MCF 10A (cell line): ENCODE measurements at regions not wholly inside any gene's neighbourhood (a gene's known extent, or its start where the extent isn't known, plus 50 kb on each side); places are given as distances from the start of the nearest gene placed in this dataset.

Experiments
- BruUV-seq: library from RNA; stranded (reverse); fragments of 400-500 nt; replicated peaks from 2 replicates; lab custom pipeline; 2021; lab: Mats Ljungman, UMichigan
- CTCF ChIA-PET: fragments of 300-600 bp; sonication (Branson Sonifier 250); formaldehyde crosslinking; extraction: SDS; loops from one replicate; lab custom pipeline; 2021; ENCODE audit warnings: antibody characterized with exemption, inconsistent platforms; lab: Yijun Ruan, JAX
- POLR2A ChIA-PET: fragments of 300-600, 350-650 bp; sonication (Branson Sonifier 250); formaldehyde crosslinking; extraction: SDS; loops from one replicate; lab custom pipeline; 2020; ENCODE audit warnings: antibody characterized with exemption, inconsistent platforms; lab: Yijun Ruan, JAX
- DNase-seq: peaks from one replicate; pipeline ENCODE4 v3.0.0-alpha.2; 2018; ENCODE audit not compliant: unreplicated experiment
- H3K27ac Mint-ChIP-seq: one replicate; pipeline ENCODE4 v1.8.0; 2022; ENCODE audit warnings: mild to moderate bottlenecking, low read depth, mixed read lengths; ENCODE audit not compliant: unreplicated experiment
- H3K27me3 Mint-ChIP-seq: one replicate; pipeline ENCODE4 v1.8.0; 2022; ENCODE audit warnings: mixed read lengths; ENCODE audit not compliant: insufficient read depth, unreplicated experiment
- H3K36me3 Mint-ChIP-seq: one replicate; pipeline ENCODE4 v1.8.0; 2022; ENCODE audit warnings: mild to moderate bottlenecking, moderate library complexity, mixed read lengths; ENCODE audit not compliant: insufficient read depth, unreplicated experiment
- H3K4me1 Mint-ChIP-seq: one replicate; pipeline ENCODE4 v1.8.0; 2022; ENCODE audit warnings: mixed read lengths; ENCODE audit not compliant: insufficient read depth, unreplicated experiment
- H3K4me3 Mint-ChIP-seq: one replicate; pipeline ENCODE4 v1.8.0; 2022; ENCODE audit warnings: mild to moderate bottlenecking, moderate library complexity, mixed read lengths; ENCODE audit not compliant: unreplicated experiment
- H3K9me3 Mint-ChIP-seq: one replicate; pipeline ENCODE4 v1.8.0; 2022; ENCODE audit warnings: mixed read lengths; ENCODE audit not compliant: unreplicated experiment
- intact Hi-C: fragments of 100-400 bp; cut with micrococcal nuclease; formaldehyde crosslinking; loops from 2 replicates; pipeline ENCODE4 v1.14.1; 2022
- TF ChIP-seq, protein P1 (sequence below): fragments of 200-600 bp; IDR thresholded peaks from one replicate; pipeline ENCODE4 v1.8.0; 2022; ENCODE audit warnings: antibody characterized with exemption, mild to moderate bottlenecking; ENCODE audit not compliant: unreplicated experiment

DNA sequence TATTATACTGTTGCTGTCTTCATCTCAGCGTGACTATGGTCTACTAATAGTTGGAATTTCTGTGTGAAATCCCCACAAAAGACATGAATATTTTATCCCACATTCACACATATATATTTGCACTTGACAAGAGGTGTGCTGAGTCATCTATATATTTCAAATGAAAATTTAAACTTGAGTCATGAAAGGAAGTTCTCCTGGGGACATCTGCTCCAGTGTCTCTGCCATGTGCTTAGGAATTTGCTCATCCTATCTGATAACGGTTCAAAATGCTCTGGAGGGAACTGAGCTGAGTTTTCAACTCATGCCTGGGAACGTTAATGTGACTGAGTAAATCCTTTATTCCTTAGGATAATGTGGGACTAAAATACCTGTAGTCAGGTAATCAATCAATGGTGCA lies 326.2 kb upstream of the MEX3C start:
- no peaks in the 10 kb centered on the region for H3K36me3 Mint-ChIP-seq
- no peak overlapping the region for H3K4me3 Mint-ChIP-seq
- no TSS peak for BruUV-seq
- H3K4me1 Mint-ChIP-seq, result peaks cover 40% of the 10 kb centered on the region
- no peaks in the 10 kb centered on the region for H3K9me3 Mint-ChIP-seq
- POLR2A ChIA-PET, result interaction anchor here (0.6 kb wide), 1 partner anchor 31 kb away, joined by 3 read pairs; no protein-coding TSS in a partner anchor
- TF ChIP-seq, protein P1, sequence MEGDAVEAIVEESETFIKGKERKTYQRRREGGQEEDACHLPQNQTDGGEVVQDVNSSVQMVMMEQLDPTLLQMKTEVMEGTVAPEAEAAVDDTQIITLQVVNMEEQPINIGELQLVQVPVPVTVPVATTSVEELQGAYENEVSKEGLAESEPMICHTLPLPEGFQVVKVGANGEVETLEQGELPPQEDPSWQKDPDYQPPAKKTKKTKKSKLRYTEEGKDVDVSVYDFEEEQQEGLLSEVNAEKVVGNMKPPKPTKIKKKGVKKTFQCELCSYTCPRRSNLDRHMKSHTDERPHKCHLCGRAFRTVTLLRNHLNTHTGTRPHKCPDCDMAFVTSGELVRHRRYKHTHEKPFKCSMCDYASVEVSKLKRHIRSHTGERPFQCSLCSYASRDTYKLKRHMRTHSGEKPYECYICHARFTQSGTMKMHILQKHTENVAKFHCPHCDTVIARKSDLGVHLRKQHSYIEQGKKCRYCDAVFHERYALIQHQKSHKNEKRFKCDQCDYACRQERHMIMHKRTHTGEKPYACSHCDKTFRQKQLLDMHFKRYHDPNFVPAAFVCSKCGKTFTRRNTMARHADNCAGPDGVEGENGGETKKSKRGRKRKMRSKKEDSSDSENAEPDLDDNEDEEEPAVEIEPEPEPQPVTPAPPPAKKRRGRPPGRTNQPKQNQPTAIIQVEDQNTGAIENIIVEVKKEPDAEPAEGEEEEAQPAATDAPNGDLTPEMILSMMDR, result no peak
- no peak for DNase-seq
- CTCF ChIA-PET, result no interaction called here
- H3K27me3 Mint-ChIP-seq, result no peaks in the 10 kb centered on the region
- intact Hi-C loops, result no loop called here
- peak overlapping the region; percentile 16 for H3K27ac Mint-ChIP-seq

DNA sequence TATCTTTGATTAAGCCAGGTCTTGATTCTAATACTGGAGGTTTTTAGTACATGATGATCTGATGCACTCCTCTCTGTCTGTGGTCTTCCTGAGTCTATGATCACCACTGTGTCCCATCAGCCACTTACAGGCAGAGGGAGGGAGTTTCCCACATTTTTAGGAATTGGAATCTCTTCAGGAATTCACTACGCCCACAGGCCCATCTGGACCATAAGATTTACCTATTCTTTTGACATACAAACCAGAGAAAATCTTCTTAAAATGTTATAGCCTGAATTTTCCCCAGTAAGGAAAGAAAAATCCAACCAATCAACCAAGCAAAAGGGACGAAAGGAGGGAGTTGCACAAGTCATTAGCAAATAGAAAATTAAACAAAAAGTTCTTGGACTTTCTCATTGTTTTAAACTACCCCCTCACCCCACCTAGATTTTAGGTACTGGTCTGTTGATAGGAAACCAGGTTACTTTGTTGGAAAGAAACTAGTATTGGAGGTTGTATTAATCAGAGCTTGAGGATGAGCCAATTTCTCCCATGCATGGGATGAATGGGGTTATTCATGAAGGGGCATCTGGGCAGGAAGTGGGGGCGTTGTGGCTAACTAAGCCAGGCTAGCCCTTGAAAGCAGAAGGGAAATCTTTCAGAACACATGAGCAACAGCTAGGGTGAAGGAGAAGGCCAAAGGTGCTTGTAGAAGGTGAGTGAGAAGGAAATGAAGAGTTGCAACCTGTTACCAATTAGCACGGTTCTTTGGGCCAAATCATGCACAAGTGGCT lies 328.2 kb upstream of the MEX3C start:
- H3K4me1 Mint-ChIP-seq, result peaks cover 30% of the 10 kb centered on the region
- no peak overlapping the region for H3K4me3 Mint-ChIP-seq
- no peaks in the 10 kb centered on the region for H3K36me3 Mint-ChIP-seq
- no TSS peak for BruUV-seq
- POLR2A ChIA-PET, result no interaction called here
- CTCF ChIA-PET, result no interaction called here
- intact Hi-C loops, result no loop called here
- no peaks in the 10 kb centered on the region for H3K27me3 Mint-ChIP-seq
- H3K9me3 Mint-ChIP-seq, result no peaks in the 10 kb centered on the region
- DNase-seq, result no peak
- H3K27ac Mint-ChIP-seq, result no peak overlapping the region
- TF ChIP-seq, protein P1, result no peak

DNA sequence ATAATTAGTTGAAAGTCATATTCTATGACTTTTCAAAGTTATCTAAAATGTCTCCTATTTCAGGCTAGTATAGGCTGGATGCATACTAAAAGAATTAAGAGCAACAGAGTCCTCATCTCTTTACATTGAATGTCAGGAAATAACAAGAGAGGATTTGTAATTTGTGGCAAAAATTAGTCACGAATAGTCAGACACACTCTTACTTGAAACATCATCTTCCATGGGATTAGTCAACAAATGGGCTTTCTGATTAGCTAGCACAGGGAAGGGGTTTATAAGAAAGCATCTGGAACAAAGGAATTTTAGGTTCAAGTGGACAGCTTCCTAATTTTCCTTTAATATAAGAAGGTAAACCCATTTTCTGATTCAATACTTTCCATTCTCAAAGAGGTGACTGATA lies 330.3 kb upstream of the MEX3C start:
- Mint-ChIP-seq H3K4me1 (peaks cover 20% of the 10 kb centered on the region), H3K27me3 (no peaks in the 10 kb centered on the region), H3K36me3 (no peaks in the 10 kb centered on the region), H3K9me3 (no peaks in the 10 kb centered on the region), H3K27ac (no peak overlapping the region), H3K4me3 (no peak overlapping the region)
- no peak for DNase-seq
- POLR2A ChIA-PET, result interaction anchor here (1.3 to 1.6 kb wide), 2 partner anchors 14 to 30 kb away, joined by 4 to 6 read pairs; no protein-coding TSS in a partner anchor
- intact Hi-C loops, result no loop called here
- CTCF ChIA-PET, result no interaction called here
- TF ChIP-seq, protein P1, result no peak
- BruUV-seq, result no TSS peak

DNA sequence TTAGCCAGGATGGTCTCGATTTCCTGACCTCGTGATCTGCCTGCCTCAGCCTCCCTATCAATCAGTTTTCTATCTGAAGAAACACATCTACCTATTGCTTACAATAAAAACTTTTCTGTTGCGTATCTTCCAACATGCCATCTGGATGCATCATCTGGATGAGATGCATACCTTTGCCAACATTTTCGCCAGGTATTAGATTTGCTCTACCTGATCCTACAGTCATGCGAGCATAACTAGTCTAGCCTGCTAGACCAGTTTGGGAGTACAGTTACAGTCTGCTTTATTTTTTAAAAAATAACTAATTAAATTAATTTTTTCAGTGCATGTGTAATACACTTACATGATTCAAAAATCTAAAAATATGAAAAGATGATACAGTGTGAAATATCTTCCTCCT lies 334.0 kb upstream of the MEX3C start:
- TF ChIP-seq, protein P1, result no peak
- Mint-ChIP-seq H3K27ac (no peak overlapping the region), H3K27me3 (no peaks in the 10 kb centered on the region), H3K36me3 (no peaks in the 10 kb centered on the region), H3K4me3 (no peak overlapping the region), H3K4me1 (no peaks in the 10 kb centered on the region), H3K9me3 (no peaks in the 10 kb centered on the region)
- intact Hi-C loops, result loop anchor here (10.0 kb wide), 1 partner anchor 397 kb away; no protein-coding TSS in a partner anchor
- no peak for DNase-seq
- BruUV-seq, result no TSS peak
- ChIA-PET POLR2A (no interaction called here), CTCF (interaction anchor here (1.8 kb wide), 1 partner anchor 254 kb away, joined by 5 read pairs; no protein-coding TSS in a partner anchor)
